NB4 (cell line): ENCODE measurements at regions not wholly inside any gene's neighbourhood (a gene's known extent, or its start where the extent isn't known, plus 50 kb on each side); places are given as distances from the start of the nearest gene placed in this dataset.

Experiments used
- CTCF ChIP-seq: IDR thresholded peaks from one replicate; pipeline ENCODE4 v1.5.1; 2012; ENCODE audit warnings: low read depth, low read length
- MAX ChIP-seq: IDR thresholded peaks from 2 replicates; pipeline ENCODE4 v1.6.1; 2011; ENCODE audit warnings: low read depth, low read length
- POLR2A ChIP-seq: IDR thresholded peaks from 2 replicates; pipeline ENCODE4 v1.6.1; 2011; ENCODE audit warnings: mild to moderate bottlenecking; ENCODE audit not compliant: insufficient read length; ENCODE audit errors: extremely low read depth

DNA sequence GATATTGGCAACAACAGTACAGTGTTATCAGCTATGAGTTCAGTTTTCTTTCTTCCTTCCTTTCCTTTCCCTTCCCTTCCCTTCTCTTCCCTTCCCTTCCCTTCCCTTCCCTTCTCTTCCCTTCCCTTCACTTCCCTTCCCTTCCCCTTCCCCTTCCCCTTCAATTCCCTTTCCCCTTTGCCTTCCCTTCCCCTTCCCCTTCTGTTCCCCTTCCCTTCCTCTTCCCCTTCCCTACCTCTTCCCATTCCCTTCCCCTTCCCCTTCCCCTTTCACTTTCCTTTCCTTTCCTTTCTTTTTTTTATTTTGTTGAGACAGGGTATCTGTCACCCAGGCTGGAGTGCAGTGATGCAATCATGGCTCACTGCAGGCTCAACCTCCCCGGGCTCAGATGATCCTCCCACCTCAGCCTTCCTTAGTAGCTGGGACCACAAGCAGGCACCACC, 72.3 kb upstream of the CAPZB start:
- TF ChIP-seq CTCF (no peak), POLR2A (no peak), MAX (no peak)
